ENCODE measurements at regions not wholly inside any gene's neighbourhood (a gene's known extent, or its start where the extent isn't known, plus 50 kb on each side); places are given as distances from the start of the nearest gene placed in this dataset.
"Not testable (repeated sequence)": the region's sequence is repeated elsewhere in the genome, so short reads cannot be mapped to it uniquely, and the experiment has no call there.

- WGBS, 2 donors (ENCODE audit: extremely low coverage in 2 of 2, insufficient read length in 2 of 2, insufficient replicate concordance in 1 of 2), result no CpG with 5 or more reads among the region's 9 CpGs
- H2BK120ac ChIP-seq (ENCODE audit: low read depth, low read length); DNase-seq (ENCODE audit: low spot score): not testable (repeated sequence)
Measured at GRCh38 chr12:37540581-37540980, 776.0 kb upstream of the ALG10B start.

GRCh38 chr12:37541356-37541755, 775.2 kb upstream of the ALG10B start:
- H3K4me2 ChIP-seq (ENCODE audit: insufficient read depth, low read length, poor library complexity, severe bottlenecking), result no peak overlapping the region
- H3K27me3 ChIP-seq (ENCODE audit: control insufficient read depth in 3 of 3, insufficient read depth in 3 of 3, low read depth in 1 of 3, low read length in 3 of 3), result no peaks in the 10 kb centered on the region
- H2BK12ac ChIP-seq (ENCODE audit: low read length), result no peak overlapping the region
- no peak overlapping the region for H3K14ac ChIP-seq (ENCODE audit: low read length)
- no peaks in the 10 kb centered on the region for H3K36me3 ChIP-seq (replicated peaks in 1 of 2; ENCODE audit: control insufficient read depth in 2 of 2, insufficient read depth in 2 of 2, low read length in 2 of 2)
- H2AFZ ChIP-seq (ENCODE audit: low read length), result no peak overlapping the region
- peaks cover 0 to 11% of the 10 kb centered on the region in 2 donors for H3K9me3 ChIP-seq (replicated peaks in 1 of 2; ENCODE audit: control insufficient read depth in 2 of 2, insufficient read depth in 1 of 2, low read depth in 1 of 2, low read length in 2 of 2)
- H2BK120ac ChIP-seq (ENCODE audit: low read depth, low read length), result no peak overlapping the region
- no peak overlapping the region for H3K9ac ChIP-seq (ENCODE audit: low read depth, low read length, poor library complexity)
- no peaks in the 10 kb centered on the region for H3K79me1 ChIP-seq (ENCODE audit: low read depth, low read length)
- H3K18ac ChIP-seq (ENCODE audit: low read length), result no peak overlapping the region
- no peaks in the 10 kb centered on the region for H3K4me1 ChIP-seq (ENCODE audit: control insufficient read depth in 2 of 2, insufficient read depth in 1 of 2, low read depth in 1 of 2, low read length in 2 of 2)
- no peak overlapping the region for H3K27ac ChIP-seq (replicated peaks; ENCODE audit: low read length)
- WGBS, 2 donors (ENCODE audit: extremely low coverage in 2 of 2, insufficient read length in 2 of 2, insufficient replicate concordance in 1 of 2), result no CpG with 5 or more reads among the region's 21 CpGs
- H4K8ac ChIP-seq (ENCODE audit: low read depth, low read length), result no peak overlapping the region
- H3K4ac ChIP-seq (ENCODE audit: low read length), result no peak overlapping the region
- no peak overlapping the region for H4K91ac ChIP-seq (ENCODE audit: low read depth, low read length, poor library complexity)
- H2AK5ac ChIP-seq (ENCODE audit: low read depth, low read length), result no peak overlapping the region
- no peak overlapping the region for H2BK5ac ChIP-seq (ENCODE audit: low read length)
- no peak for DNase-seq (ENCODE audit: low spot score)
- H3K23ac ChIP-seq (ENCODE audit: low read depth, low read length, poor library complexity), result no peak overlapping the region
- no peak overlapping the region for H2BK15ac ChIP-seq (ENCODE audit: low read length)
- no peak overlapping the region for H3K4me3 ChIP-seq (ENCODE audit: low read length in 2 of 2)

More at GRCh38 chr12:37540581-37540980, 776.0 kb upstream of the ALG10B start:
- H3K23ac ChIP-seq (ENCODE audit: low read depth, low read length, poor library complexity); H3K4me2 ChIP-seq (ENCODE audit: insufficient read depth, low read length, poor library complexity, severe bottlenecking); H3K18ac ChIP-seq (ENCODE audit: low read length); H3K4ac ChIP-seq (ENCODE audit: low read length); H3K14ac ChIP-seq (ENCODE audit: low read length); H3K4me3 ChIP-seq (ENCODE audit: low read length in 2 of 2); H3K27me3 ChIP-seq (ENCODE audit: control insufficient read depth in 3 of 3, insufficient read depth in 3 of 3, low read depth in 1 of 3, low read length in 3 of 3); H2BK5ac ChIP-seq (ENCODE audit: low read length); H3K79me1 ChIP-seq (ENCODE audit: low read depth, low read length); H3K9ac ChIP-seq (ENCODE audit: low read depth, low read length, poor library complexity); H2BK15ac ChIP-seq (ENCODE audit: low read length); H2AK5ac ChIP-seq (ENCODE audit: low read depth, low read length); H3K36me3 ChIP-seq (replicated peaks in 1 of 2; ENCODE audit: control insufficient read depth in 2 of 2, insufficient read depth in 2 of 2, low read length in 2 of 2); H2BK12ac ChIP-seq (ENCODE audit: low read length); H2AFZ ChIP-seq (ENCODE audit: low read length); H3K27ac ChIP-seq (replicated peaks; ENCODE audit: low read length); H3K4me1 ChIP-seq (ENCODE audit: control insufficient read depth in 2 of 2, insufficient read depth in 1 of 2, low read depth in 1 of 2, low read length in 2 of 2); H4K8ac ChIP-seq (ENCODE audit: low read depth, low read length); H4K91ac ChIP-seq (ENCODE audit: low read depth, low read length, poor library complexity); H3K9me3 ChIP-seq (replicated peaks in 1 of 2; ENCODE audit: control insufficient read depth in 2 of 2, insufficient read depth in 1 of 2, low read depth in 1 of 2, low read length in 2 of 2): not testable (repeated sequence)

GRCh38 chr12:37543131-37543965, 773.2 kb upstream of the ALG10B start:
- H3K9ac ChIP-seq (ENCODE audit: low read depth, low read length, poor library complexity), result no peak overlapping the region
- no peaks in the 10 kb centered on the region for H3K4me1 ChIP-seq (ENCODE audit: control insufficient read depth in 2 of 2, insufficient read depth in 1 of 2, low read depth in 1 of 2, low read length in 2 of 2)
- H4K91ac ChIP-seq (ENCODE audit: low read depth, low read length, poor library complexity), result no peak overlapping the region
- no peak overlapping the region for H2BK15ac ChIP-seq (ENCODE audit: low read length)
- H2BK5ac ChIP-seq (ENCODE audit: low read length), result no peak overlapping the region
- H3K4ac ChIP-seq (ENCODE audit: low read length), result no peak overlapping the region
- no peak overlapping the region for H2BK120ac ChIP-seq (ENCODE audit: low read depth, low read length)
- no peak overlapping the region for H2BK12ac ChIP-seq (ENCODE audit: low read length)
- H3K27ac ChIP-seq (replicated peaks; ENCODE audit: low read length), result no peak overlapping the region
- no peak overlapping the region for H4K8ac ChIP-seq (ENCODE audit: low read depth, low read length)
- H3K4me2 ChIP-seq (ENCODE audit: insufficient read depth, low read length, poor library complexity, severe bottlenecking), result no peak overlapping the region
- H2AFZ ChIP-seq (ENCODE audit: low read length), result no peak overlapping the region
- peaks cover 0 to 13% of the 10 kb centered on the region in 2 donors for H3K9me3 ChIP-seq (replicated peaks in 1 of 2; ENCODE audit: control insufficient read depth in 2 of 2, insufficient read depth in 1 of 2, low read depth in 1 of 2, low read length in 2 of 2)
- no peaks in the 10 kb centered on the region for H3K36me3 ChIP-seq (replicated peaks in 1 of 2; ENCODE audit: control insufficient read depth in 2 of 2, insufficient read depth in 2 of 2, low read length in 2 of 2)
- H3K23ac ChIP-seq (ENCODE audit: low read depth, low read length, poor library complexity), result no peak overlapping the region
- no CpG with 5 or more reads among the region's 35 CpGs for WGBS, 2 donors (ENCODE audit: extremely low coverage in 2 of 2, insufficient read length in 2 of 2, insufficient replicate concordance in 1 of 2)
- H3K18ac ChIP-seq (ENCODE audit: low read length), result no peak overlapping the region
- no peak overlapping the region for H2AK5ac ChIP-seq (ENCODE audit: low read depth, low read length)
- DNase-seq (ENCODE audit: low spot score), result no peak
- H3K79me1 ChIP-seq (ENCODE audit: low read depth, low read length), result no peaks in the 10 kb centered on the region
- no peak overlapping the region for H3K14ac ChIP-seq (ENCODE audit: low read length)
- H3K4me3 ChIP-seq (ENCODE audit: low read length in 2 of 2), result no peak overlapping the region
- no peaks in the 10 kb centered on the region for H3K27me3 ChIP-seq (ENCODE audit: control insufficient read depth in 3 of 3, insufficient read depth in 3 of 3, low read depth in 1 of 3, low read length in 3 of 3)

- no peak overlapping the region for H2BK5ac ChIP-seq (ENCODE audit: low read length)
- no peak overlapping the region for H2AK5ac ChIP-seq (ENCODE audit: low read depth, low read length)
- H3K27me3 ChIP-seq (ENCODE audit: control insufficient read depth in 3 of 3, insufficient read depth in 3 of 3, low read depth in 1 of 3, low read length in 3 of 3), result no peaks in the 10 kb centered on the region
- no peak overlapping the region for H3K4me3 ChIP-seq (ENCODE audit: low read length in 2 of 2)
- no peak overlapping the region for H3K27ac ChIP-seq (replicated peaks; ENCODE audit: low read length)
- no peak overlapping the region for H3K4ac ChIP-seq (ENCODE audit: low read length)
- no peaks in the 10 kb centered on the region for H3K4me1 ChIP-seq (ENCODE audit: control insufficient read depth in 2 of 2, insufficient read depth in 1 of 2, low read depth in 1 of 2, low read length in 2 of 2)
- H3K36me3 ChIP-seq (replicated peaks in 1 of 2; ENCODE audit: control insufficient read depth in 2 of 2, insufficient read depth in 2 of 2, low read length in 2 of 2), result no peaks in the 10 kb centered on the region
- H4K91ac ChIP-seq (ENCODE audit: low read depth, low read length, poor library complexity), result no peak overlapping the region
- H3K9ac ChIP-seq (ENCODE audit: low read depth, low read length, poor library complexity), result no peak overlapping the region
- no peak overlapping the region for H2AFZ ChIP-seq (ENCODE audit: low read length)
- no peak overlapping the region for H3K4me2 ChIP-seq (ENCODE audit: insufficient read depth, low read length, poor library complexity, severe bottlenecking)
- no peak overlapping the region for H3K23ac ChIP-seq (ENCODE audit: low read depth, low read length, poor library complexity)
- H2BK12ac ChIP-seq (ENCODE audit: low read length), result no peak overlapping the region
- no peak overlapping the region for H2BK120ac ChIP-seq (ENCODE audit: low read depth, low read length)
- H3K18ac ChIP-seq (ENCODE audit: low read length), result no peak overlapping the region
- H3K9me3 ChIP-seq (replicated peaks in 1 of 2; ENCODE audit: control insufficient read depth in 2 of 2, insufficient read depth in 1 of 2, low read depth in 1 of 2, low read length in 2 of 2), result peaks cover 0 to 14% of the 10 kb centered on the region in 2 donors
- no peak overlapping the region for H2BK15ac ChIP-seq (ENCODE audit: low read length)
- H3K14ac ChIP-seq (ENCODE audit: low read length), result no peak overlapping the region
- no peak for DNase-seq (ENCODE audit: low spot score)
- no peak overlapping the region for H4K8ac ChIP-seq (ENCODE audit: low read depth, low read length)
- no CpG with 5 or more reads among the region's 27 CpGs for WGBS, 2 donors (ENCODE audit: extremely low coverage in 2 of 2, insufficient read length in 2 of 2, insufficient replicate concordance in 1 of 2)
- no peaks in the 10 kb centered on the region for H3K79me1 ChIP-seq (ENCODE audit: low read depth, low read length)
Measured at GRCh38 chr12:37543966-37544668, 772.5 kb upstream of the ALG10B start.
